ENCODE measurements at regions not wholly inside any gene's neighbourhood (a gene's known extent, or its start where the extent isn't known, plus 50 kb on each side); places are given as distances from the start of the nearest gene placed in this dataset.
A peak's percentile ranks its signal among the peaks of the same experiment; 100 is the strongest.

DNA sequence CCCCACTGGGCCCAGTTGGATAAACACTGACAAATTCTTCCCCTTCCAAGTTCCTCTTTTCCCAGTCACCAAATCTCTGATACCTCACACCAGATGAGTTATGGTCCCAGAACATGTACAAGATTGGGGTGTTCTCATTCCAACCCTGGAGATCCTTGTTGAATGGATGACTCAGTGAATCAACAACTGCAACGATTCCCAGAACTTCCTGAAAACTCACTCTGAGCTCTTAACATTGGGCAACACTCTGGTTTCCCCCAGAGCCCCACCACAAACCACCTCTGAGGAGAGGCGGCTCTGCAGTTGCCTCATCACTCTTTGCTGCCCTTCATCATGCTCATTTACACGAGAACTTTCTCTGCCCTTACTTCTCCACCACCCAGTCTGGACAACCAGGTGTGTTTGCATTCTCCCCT is 115.2 kb downstream of the MRPL14 start:
- H3K4me1 ChIP-seq (ENCODE audit: control insufficient read depth in 1 of 2, insufficient read depth in 1 of 2, low read depth in 1 of 2, low read length in 1 of 2), result peaks cover 25 to 27% of the 10 kb centered on the region in 2 experiments
- H3K36me3 ChIP-seq, result no peaks in the 10 kb centered on the region
- H3K27me3 ChIP-seq, result peaks cover 62% of the 10 kb centered on the region
- peak overlapping the region; percentile 18 to 24 for H3K4me3 ChIP-seq (ENCODE audit: low read depth in 1 of 2, low read length in 1 of 2)
- no peaks in the 10 kb centered on the region for H3K9me3 ChIP-seq
- TF ChIP-seq, protein P1, sequence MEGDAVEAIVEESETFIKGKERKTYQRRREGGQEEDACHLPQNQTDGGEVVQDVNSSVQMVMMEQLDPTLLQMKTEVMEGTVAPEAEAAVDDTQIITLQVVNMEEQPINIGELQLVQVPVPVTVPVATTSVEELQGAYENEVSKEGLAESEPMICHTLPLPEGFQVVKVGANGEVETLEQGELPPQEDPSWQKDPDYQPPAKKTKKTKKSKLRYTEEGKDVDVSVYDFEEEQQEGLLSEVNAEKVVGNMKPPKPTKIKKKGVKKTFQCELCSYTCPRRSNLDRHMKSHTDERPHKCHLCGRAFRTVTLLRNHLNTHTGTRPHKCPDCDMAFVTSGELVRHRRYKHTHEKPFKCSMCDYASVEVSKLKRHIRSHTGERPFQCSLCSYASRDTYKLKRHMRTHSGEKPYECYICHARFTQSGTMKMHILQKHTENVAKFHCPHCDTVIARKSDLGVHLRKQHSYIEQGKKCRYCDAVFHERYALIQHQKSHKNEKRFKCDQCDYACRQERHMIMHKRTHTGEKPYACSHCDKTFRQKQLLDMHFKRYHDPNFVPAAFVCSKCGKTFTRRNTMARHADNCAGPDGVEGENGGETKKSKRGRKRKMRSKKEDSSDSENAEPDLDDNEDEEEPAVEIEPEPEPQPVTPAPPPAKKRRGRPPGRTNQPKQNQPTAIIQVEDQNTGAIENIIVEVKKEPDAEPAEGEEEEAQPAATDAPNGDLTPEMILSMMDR (IDR thresholded peaks at IDR 0.05), result no peak
- H3K27ac ChIP-seq, result peak overlapping the region; percentile 75

DNA sequence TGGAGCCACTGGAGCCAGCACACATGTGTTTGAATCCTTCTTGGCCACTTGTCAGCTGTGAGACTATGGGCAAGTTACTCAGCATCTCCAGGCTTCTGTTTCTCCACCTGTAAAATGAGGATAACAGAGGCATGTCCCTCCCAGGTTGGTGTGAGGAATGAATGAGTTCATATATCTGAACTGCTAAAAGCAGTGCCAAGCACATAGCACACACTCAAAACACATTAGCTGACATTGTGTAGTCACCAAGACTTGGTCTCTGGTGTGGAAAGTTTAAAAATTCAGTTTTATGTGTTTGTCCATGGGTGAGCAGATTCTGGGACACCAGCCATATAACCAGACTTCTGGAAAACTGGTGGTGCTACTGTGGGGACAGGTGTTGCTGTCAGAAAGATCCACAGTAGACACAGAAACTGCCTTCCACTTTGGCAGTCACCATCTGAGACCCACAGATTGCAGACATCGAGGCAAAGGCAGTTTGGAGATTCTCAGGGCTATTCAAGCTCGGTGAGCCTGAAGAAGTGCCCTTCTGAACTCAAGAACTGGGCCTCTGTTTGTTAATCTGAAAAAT is 115.8 kb downstream of the MRPL14 start:
- no peaks in the 10 kb centered on the region for H3K9me3 ChIP-seq
- peaks cover 67% of the 10 kb centered on the region for H3K27me3 ChIP-seq
- peak overlapping the region in 1 of 2 experiments; percentile 24 for H3K4me3 ChIP-seq (ENCODE audit: low read depth in 1 of 2, low read length in 1 of 2)
- H3K36me3 ChIP-seq, result no peaks in the 10 kb centered on the region
- H3K27ac ChIP-seq, result peak overlapping the region; percentile 75
- TF ChIP-seq, protein P1 (IDR thresholded peaks at IDR 0.05), result no peak
- peaks cover 25 to 27% of the 10 kb centered on the region in 2 experiments for H3K4me1 ChIP-seq (ENCODE audit: control insufficient read depth in 1 of 2, insufficient read depth in 1 of 2, low read depth in 1 of 2, low read length in 1 of 2)

DNA sequence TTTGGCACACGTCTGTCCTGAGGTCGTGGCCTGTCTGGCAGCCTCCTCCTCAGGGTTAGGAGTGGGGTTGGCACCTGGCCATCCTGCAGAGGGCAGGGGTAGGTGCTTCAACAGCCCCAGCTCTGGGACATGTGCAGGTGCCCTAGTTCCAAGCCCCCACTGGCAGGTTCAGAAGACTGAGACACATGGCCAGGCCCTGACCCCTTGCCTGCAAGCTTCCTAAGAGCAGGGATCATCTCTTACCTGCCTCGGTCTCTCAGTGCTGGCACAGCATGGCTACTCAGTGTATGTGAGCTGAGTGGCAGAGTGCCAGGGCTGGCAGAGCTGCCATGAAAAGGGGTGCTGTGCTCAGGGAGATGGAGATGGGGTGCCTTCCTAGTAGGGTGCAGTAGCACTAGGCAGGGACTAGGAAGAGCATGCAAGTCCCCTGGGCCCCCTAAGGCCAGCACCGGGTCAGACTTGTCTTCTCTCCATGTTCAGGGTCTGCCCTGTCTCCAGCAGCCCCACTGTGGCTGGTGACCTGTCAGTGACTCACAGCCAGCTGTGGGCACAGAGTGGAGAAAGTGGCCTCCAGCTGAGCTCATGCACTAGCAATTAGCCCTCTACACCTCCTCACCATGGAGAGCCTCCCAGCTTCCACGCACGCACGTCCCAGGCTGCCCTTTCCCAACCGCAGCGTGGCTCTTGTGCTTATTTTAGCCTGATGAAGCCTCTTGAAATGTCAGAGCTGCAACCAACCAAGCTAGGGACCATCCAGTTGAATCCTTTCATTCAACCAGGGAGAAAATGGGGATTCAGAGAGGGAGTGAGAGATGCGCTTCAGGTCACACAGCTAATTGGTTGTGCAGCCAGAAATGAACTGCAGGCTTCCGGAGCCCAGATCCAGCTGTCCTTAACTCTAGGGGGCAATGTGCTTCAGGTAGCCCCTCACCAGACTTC is 116.6 kb downstream of the MRPL14 start:
- TF ChIP-seq, protein P1 (IDR thresholded peaks at IDR 0.05), result no peak
- no peak overlapping the region for H3K4me3 ChIP-seq (ENCODE audit: low read depth in 1 of 2, low read length in 1 of 2)
- no peaks in the 10 kb centered on the region for H3K36me3 ChIP-seq
- H3K27ac ChIP-seq, result no peak overlapping the region
- peaks cover 73% of the 10 kb centered on the region for H3K27me3 ChIP-seq
- H3K9me3 ChIP-seq, result no peaks in the 10 kb centered on the region
- peaks cover 25 to 27% of the 10 kb centered on the region in 2 experiments for H3K4me1 ChIP-seq (ENCODE audit: control insufficient read depth in 1 of 2, insufficient read depth in 1 of 2, low read depth in 1 of 2, low read length in 1 of 2)

DNA sequence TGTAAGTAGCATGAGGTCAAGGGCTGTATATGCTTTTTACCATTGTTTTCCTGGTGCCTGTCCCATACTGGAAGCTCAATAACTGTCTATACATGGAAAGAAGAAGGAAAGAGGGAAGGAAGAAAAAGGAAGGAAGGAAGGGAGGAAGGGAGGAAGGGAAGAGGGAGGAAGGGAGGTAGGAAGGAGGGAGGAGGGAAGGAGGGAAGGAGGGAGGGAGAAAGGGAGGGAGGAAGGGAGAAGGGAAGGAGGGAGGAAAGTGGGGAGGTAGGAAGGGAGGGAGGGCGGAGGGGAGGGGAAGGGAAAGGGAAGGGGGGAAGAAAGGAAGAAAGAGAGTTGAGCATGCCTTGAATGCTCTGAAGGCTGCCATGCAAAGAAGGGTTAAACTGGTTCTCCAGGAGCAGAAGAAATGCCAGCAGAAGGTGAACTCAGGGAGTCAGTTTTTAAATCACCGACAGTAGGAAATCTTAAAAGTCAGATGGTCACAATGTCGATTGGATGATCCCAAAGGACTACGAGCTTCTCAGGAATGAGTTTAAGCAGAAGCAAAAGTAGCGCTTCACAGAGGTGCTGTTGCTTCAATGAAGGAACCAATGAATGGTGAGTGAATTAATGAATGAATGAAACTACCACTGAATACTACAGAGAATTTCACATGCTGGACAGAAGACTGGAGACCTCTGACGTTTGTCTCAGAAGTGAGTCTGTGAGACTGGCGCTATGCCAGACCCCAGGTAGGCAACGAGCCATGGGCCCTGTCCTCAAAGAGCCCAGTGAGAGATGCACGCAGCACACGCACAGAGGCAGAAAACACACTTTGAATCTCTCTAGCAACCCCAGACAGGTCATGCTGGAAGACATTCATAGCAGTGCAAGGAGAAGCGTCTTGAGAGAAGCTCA is 117.6 kb downstream of the MRPL14 start:
- H3K27ac ChIP-seq, result no peak overlapping the region
- H3K4me3 ChIP-seq (ENCODE audit: low read depth in 1 of 2, low read length in 1 of 2), result no peak overlapping the region
- H3K27me3 ChIP-seq, result peaks cover 77% of the 10 kb centered on the region
- no peaks in the 10 kb centered on the region for H3K36me3 ChIP-seq
- H3K9me3 ChIP-seq, result no peaks in the 10 kb centered on the region
- peaks cover 25 to 27% of the 10 kb centered on the region in 2 experiments for H3K4me1 ChIP-seq (ENCODE audit: control insufficient read depth in 1 of 2, insufficient read depth in 1 of 2, low read depth in 1 of 2, low read length in 1 of 2)
- TF ChIP-seq, protein P1 (IDR thresholded peaks at IDR 0.05), result no peak

DNA sequence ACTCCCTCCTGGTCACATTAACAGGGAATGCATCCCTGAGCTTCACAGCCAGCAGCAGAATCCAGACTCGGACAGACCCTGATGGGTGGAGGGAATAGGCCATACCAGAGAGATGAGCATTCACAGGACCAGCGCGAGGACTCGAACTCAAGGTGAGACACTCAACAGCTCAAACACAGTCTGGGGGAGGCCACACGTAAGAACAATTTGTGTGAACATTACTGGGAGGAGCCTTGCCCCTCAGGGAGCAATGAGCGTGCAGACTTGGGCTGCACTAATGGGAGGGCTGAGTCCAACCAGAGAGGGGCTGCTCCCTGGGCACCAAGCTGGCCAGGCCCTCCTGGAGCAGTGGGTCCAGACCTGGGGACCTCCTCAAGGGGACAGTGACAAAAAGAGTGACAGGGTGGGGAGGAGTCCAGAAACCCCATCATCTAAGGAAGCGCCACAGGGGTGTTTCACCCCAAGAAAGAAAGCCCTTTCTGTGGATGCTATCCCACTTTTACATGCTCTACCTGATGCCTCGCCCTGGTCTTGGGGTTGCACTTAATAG is 118.4 kb downstream of the MRPL14 start:
- no peaks in the 10 kb centered on the region for H3K9me3 ChIP-seq
- no peak overlapping the region for H3K4me3 ChIP-seq (ENCODE audit: low read depth in 1 of 2, low read length in 1 of 2)
- no peak overlapping the region for H3K27ac ChIP-seq
- H3K36me3 ChIP-seq, result no peaks in the 10 kb centered on the region
- H3K27me3 ChIP-seq, result peaks cover 78% of the 10 kb centered on the region
- H3K4me1 ChIP-seq (ENCODE audit: control insufficient read depth in 1 of 2, insufficient read depth in 1 of 2, low read depth in 1 of 2, low read length in 1 of 2), result peaks cover 25 to 27% of the 10 kb centered on the region in 2 experiments
- TF ChIP-seq, protein P1 (IDR thresholded peaks at IDR 0.05), result no peak

Data from neutrophil (primary cell).